CD4-positive, alpha-beta T cell (primary cell): ENCODE measurements at regions not wholly inside any gene's neighbourhood (a gene's known extent, or its start where the extent isn't known, plus 50 kb on each side); places are given as distances from the start of the nearest gene placed in this dataset.

Experiments
- ATAC-seq: fragments of 200-7000 bp; cut with Tn5 transposase; one replicate; pipeline ENCODE4 v1.10.0; 2022; ENCODE audit warnings: mild to moderate bottlenecking; ENCODE audit not compliant: poor library complexity
- CTCF ChIA-PET: fragments of 350-600 bp; sonication (Branson Sonifier 250); formaldehyde crosslinking; loops from one replicate; lab custom pipeline; 2021; ENCODE audit warnings: antibody characterized with exemption, inconsistent platforms; lab: Charles Lee
- POLR2A ChIA-PET: fragments of 350-600 bp; sonication (Branson Sonifier 250); formaldehyde crosslinking; loops from one replicate; lab custom pipeline; 2021; ENCODE audit warnings: antibody characterized with exemption, inconsistent platforms; lab: Charles Lee
- DNase-seq, 14 experiments: peaks; one replicate each; pipeline ENCODE4 v3.0.0-alpha.2; 2013 to 2020; ENCODE audit warnings: mixed read lengths in 2 of 14
- H3K27ac ChIP-seq, 2 donors: one replicate each; pipeline versions ENCODE4 v1.5.1 to v1.7.0; 2013; ENCODE audit warnings: low read length in 2 of 2, low read depth in 1 of 2, mild to moderate bottlenecking in 1 of 2
- H3K27me3 ChIP-seq, 2 experiments: 1 replicate in 1 of 2; 2 replicates in 1 of 2; pipeline versions ENCODE4 v1.6.1 to v1.7.0; 2013; ENCODE audit warnings: low read length in 2 of 2, control low read depth in 1 of 2, mild to moderate bottlenecking in 1 of 2, moderate library complexity in 1 of 2; ENCODE audit not compliant: insufficient read depth in 2 of 2, control insufficient read depth in 1 of 2
- H3K36me3 ChIP-seq: one replicate; pipeline ENCODE4 v1.6.1; 2013; ENCODE audit warnings: low read length, control low read depth; ENCODE audit not compliant: insufficient read depth
- H3K4me1 ChIP-seq: one replicate; pipeline ENCODE4 v1.6.1; 2013; ENCODE audit warnings: low read length, control low read depth; ENCODE audit not compliant: insufficient read depth
- H3K4me3 ChIP-seq: one replicate; pipeline ENCODE4 v1.5.1; 2013; ENCODE audit warnings: mild to moderate bottlenecking, low read length, moderate library complexity
- H3K9me3 ChIP-seq, 2 experiments: 1 replicate in 1 of 2; 2 replicates in 1 of 2; pipeline versions ENCODE4 v1.6.1 to v1.7.0; 2013; ENCODE audit warnings: low read length in 2 of 2, mild to moderate bottlenecking in 2 of 2, control low read depth in 1 of 2, moderate library complexity in 1 of 2; ENCODE audit not compliant: control insufficient read depth in 1 of 2, insufficient read depth in 1 of 2
- H3K27ac Mint-ChIP-seq: one replicate; pipeline ENCODE4 v1.8.0; 2020; ENCODE audit warnings: mixed read lengths
- H3K27me3 Mint-ChIP-seq: one replicate; pipeline ENCODE4 v1.8.0; 2021; ENCODE audit warnings: mixed read lengths
- H3K36me3 Mint-ChIP-seq: one replicate; pipeline ENCODE4 v1.8.0; 2021; ENCODE audit warnings: low read depth, mixed read lengths
- H3K4me1 Mint-ChIP-seq: one replicate; pipeline ENCODE4 v1.8.0; 2021; ENCODE audit warnings: low read depth, mixed read lengths
- H3K4me3 Mint-ChIP-seq: one replicate; pipeline ENCODE4 v1.8.0; 2020; ENCODE audit warnings: mild to moderate bottlenecking, mixed read lengths
- H3K9me3 Mint-ChIP-seq: one replicate; pipeline ENCODE4 v1.8.0; 2020; ENCODE audit warnings: mixed read lengths
- intact Hi-C, 2 experiments: fragments of 100-400 bp; cut with DNase I in 1 of 2; cut with micrococcal nuclease in 1 of 2; formaldehyde crosslinking; loops; one replicate each; pipeline versions ENCODE4 v1.15.1 to v1.9.0; 2023 to 2025; cut with DNase I, micrococcal nuclease
- TF ChIP-seq, protein P1 (sequence below): fragments of 200-600 bp; IDR thresholded peaks from one replicate; pipeline ENCODE4 v1.8.0; 2022; ENCODE audit warnings: antibody characterized with exemption, mild to moderate bottlenecking

DNA sequence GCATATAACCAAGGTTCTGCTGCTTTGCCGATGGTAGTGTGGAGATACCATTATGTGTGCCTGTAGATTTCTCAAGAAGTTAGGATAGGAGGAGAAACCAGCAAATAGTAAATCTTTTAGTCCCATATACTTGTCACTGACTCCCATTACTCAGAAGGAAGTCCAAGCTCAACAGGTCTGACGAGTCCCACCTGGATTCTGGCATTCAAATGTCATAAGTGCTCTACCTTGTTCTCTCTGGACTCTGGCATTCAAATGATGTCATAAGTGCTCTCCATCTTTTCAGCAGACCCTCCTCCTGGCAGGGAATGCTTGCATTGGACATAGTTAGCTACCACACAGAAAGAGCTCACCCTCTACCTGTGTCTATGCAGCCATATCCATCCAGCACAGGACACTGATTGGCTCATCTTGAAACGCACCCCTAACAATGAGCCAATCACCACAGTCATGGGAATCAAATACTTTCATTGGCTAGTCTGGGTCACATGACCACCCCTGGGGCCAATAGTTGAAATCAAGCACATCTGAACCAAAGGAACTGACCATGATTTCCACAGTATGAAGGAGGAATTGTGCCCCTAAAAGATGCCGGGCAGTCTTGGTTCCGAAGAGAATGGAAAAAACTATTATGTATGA lies 205.0 kb upstream of the ADAMTS9 start:
- Histone ChIP-seq H3K4me3 (no peak overlapping the region), H3K9me3 (peaks cover 0 to 4% of the 10 kb centered on the region in 2 experiments), H3K27me3 (no peaks in the 10 kb centered on the region), H3K27ac (no peak overlapping the region), H3K36me3 (no peaks in the 10 kb centered on the region), H3K4me1 (no peaks in the 10 kb centered on the region)
- Mint-ChIP-seq H3K4me1 (no peaks in the 10 kb centered on the region), H3K9me3 (peaks cover 2% of the 10 kb centered on the region), H3K4me3 (no peak overlapping the region), H3K27me3 (no peaks in the 10 kb centered on the region), H3K36me3 (no peaks in the 10 kb centered on the region), H3K27ac (no peak overlapping the region)
- ChIA-PET POLR2A (no interaction called here), CTCF (no interaction called here)
- DNase-seq (no peak), ATAC-seq (no peak)
- intact Hi-C loops: no loop called here
- TF ChIP-seq, protein P1, sequence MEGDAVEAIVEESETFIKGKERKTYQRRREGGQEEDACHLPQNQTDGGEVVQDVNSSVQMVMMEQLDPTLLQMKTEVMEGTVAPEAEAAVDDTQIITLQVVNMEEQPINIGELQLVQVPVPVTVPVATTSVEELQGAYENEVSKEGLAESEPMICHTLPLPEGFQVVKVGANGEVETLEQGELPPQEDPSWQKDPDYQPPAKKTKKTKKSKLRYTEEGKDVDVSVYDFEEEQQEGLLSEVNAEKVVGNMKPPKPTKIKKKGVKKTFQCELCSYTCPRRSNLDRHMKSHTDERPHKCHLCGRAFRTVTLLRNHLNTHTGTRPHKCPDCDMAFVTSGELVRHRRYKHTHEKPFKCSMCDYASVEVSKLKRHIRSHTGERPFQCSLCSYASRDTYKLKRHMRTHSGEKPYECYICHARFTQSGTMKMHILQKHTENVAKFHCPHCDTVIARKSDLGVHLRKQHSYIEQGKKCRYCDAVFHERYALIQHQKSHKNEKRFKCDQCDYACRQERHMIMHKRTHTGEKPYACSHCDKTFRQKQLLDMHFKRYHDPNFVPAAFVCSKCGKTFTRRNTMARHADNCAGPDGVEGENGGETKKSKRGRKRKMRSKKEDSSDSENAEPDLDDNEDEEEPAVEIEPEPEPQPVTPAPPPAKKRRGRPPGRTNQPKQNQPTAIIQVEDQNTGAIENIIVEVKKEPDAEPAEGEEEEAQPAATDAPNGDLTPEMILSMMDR: no peak

DNA sequence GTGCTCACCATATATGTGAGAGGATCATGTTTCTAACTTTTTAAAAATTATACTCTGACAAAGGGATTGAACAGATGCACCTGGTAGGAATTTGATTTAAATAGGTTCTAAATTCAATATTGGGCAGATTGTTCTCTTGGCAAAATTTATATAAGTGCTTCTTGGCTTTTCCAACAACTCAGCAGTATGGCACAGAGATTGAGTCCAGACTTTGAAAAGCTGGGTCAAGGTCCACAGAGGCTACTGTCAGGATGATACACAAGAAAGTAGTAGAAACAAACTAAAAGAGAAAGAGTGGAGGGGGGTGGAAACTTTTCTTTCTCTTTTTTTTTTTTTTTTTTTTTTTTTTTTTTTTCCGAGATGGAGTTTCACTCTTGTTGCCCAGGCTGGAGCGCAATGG lies 203.2 kb upstream of the ADAMTS9 start:
- DNase-seq (no peak), ATAC-seq (no peak)
- H3K4me1 ChIP-seq: no peaks in the 10 kb centered on the region
- H3K4me1 Mint-ChIP-seq: no peaks in the 10 kb centered on the region
- H3K36me3 ChIP-seq: no peaks in the 10 kb centered on the region
- no peak overlapping the region for H3K27ac Mint-ChIP-seq
- H3K36me3 Mint-ChIP-seq: no peaks in the 10 kb centered on the region
- TF ChIP-seq, protein P1: no peak
- POLR2A ChIA-PET: no interaction called here
- H3K4me3 Mint-ChIP-seq: no peak overlapping the region
- CTCF ChIA-PET: no interaction called here
- no peaks in the 10 kb centered on the region for H3K27me3 Mint-ChIP-seq
- intact Hi-C loops: no loop called here
- H3K27ac ChIP-seq: no peak overlapping the region
- no peaks in the 10 kb centered on the region for H3K27me3 ChIP-seq
- no peak overlapping the region for H3K4me3 ChIP-seq
- peaks cover 0 to 9% of the 10 kb centered on the region in 2 experiments for H3K9me3 ChIP-seq
- peaks cover 2% of the 10 kb centered on the region for H3K9me3 Mint-ChIP-seq

DNA sequence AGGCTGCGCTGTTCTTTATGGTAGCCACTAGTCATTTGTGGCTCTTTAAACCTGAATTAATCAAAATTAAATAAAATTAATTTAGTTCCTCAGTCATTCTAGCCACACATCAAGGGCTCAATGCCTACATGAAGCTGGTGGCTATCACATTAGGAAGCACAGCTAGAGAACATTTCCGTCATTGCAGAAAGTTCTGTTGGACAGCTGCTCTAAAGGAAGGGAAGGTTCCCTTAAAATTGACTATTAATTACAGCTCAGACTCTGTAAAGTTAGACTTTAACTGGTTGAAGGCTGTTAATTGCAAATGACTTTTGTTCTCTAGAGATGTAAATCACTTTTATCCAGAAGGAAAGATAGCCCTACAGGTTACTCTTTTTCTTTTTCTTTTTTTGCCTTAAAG lies 202.7 kb upstream of the ADAMTS9 start:
- H3K27me3 ChIP-seq: no peaks in the 10 kb centered on the region
- intact Hi-C loops: no loop called here
- no peak overlapping the region for H3K4me3 ChIP-seq
- H3K27me3 Mint-ChIP-seq: no peaks in the 10 kb centered on the region
- H3K4me3 Mint-ChIP-seq: no peak overlapping the region
- ChIA-PET POLR2A (no interaction called here), CTCF (no interaction called here)
- TF ChIP-seq, protein P1: no peak
- H3K9me3 ChIP-seq: peaks cover 0 to 9% of the 10 kb centered on the region in 2 experiments
- H3K36me3 Mint-ChIP-seq: no peaks in the 10 kb centered on the region
- no peak overlapping the region for H3K27ac Mint-ChIP-seq
- ATAC-seq (no peak), DNase-seq (no peak)
- no peak overlapping the region for H3K27ac ChIP-seq
- no peaks in the 10 kb centered on the region for H3K36me3 ChIP-seq
- H3K9me3 Mint-ChIP-seq: peaks cover 2% of the 10 kb centered on the region
- no peaks in the 10 kb centered on the region for H3K4me1 Mint-ChIP-seq
- H3K4me1 ChIP-seq: no peaks in the 10 kb centered on the region
